K562 (cell line): ENCODE measurements at regions not wholly inside any gene's neighbourhood (a gene's known extent, or its start where the extent isn't known, plus 50 kb on each side); places are given as distances from the start of the nearest gene placed in this dataset.

Experiments
- ATAC-seq: fragments of 200-7000 bp; cut with Tn5 transposase; 3 replicates; pipeline ENCODE4 v1.9.1; 2020; ENCODE audit warnings: moderate library complexity
- BruUV-seq: library from RNA; stranded (reverse); fragments of 400-500 nt; replicated peaks from 2 replicates; lab custom pipeline; 2021; lab: Mats Ljungman, UMichigan
- CTCF ChIA-PET: fragments of 300-600 bp; formaldehyde crosslinking; extraction: SDS; loops from one replicate; lab custom pipeline; 2021; ENCODE audit warnings: low intra/inter-chr PET ratio; lab: Yijun Ruan, JAX
- POLR2A ChIA-PET: fragments of 300-600, 350-650 bp; sonication (Branson Sonifier 250); formaldehyde crosslinking; extraction: SDS; loops from one replicate; lab custom pipeline; 2021; ENCODE audit warnings: antibody characterized with exemption, inconsistent platforms; lab: Yijun Ruan, JAX
- DNase-seq, 4 experiments: peaks; one replicate each; pipeline versions ENCODE4 v3.0.0 to v3.0.0-alpha.2; 2011 to 2018; ENCODE audit warnings: low spot score in 3 of 4, mixed read lengths in 3 of 4; ENCODE audit errors: extremely low read depth in 1 of 4
- FAIRE-seq: peaks from 2 replicates; lab custom pipeline; 2011; peaks lifted over from hg19 to GRCh38; lab: Jason Lieb, UNC
- H2AFZ ChIP-seq: 2 replicates; pipeline ENCODE4 v1.6.0; 2011; ENCODE audit warnings: low read depth, low read length, control low read depth, inconsistent platforms
- H3K27ac ChIP-seq: fragments of 200-600 bp; 3 replicates; pipeline ENCODE4 v1.8.0; 2011; ENCODE audit warnings: low read depth, mild to moderate bottlenecking, control low read depth, inconsistent platforms, low read length, moderate library complexity, mixed read lengths; ENCODE audit errors: extremely low read depth
- H3K27me3 ChIP-seq, 2 experiments: fragments of 300-600 bp in 1 of 2; 2 replicates in 1 of 2; 3 replicates in 1 of 2; pipeline versions ENCODE4 v1.6.0 to v1.8.0; 2011; ENCODE audit warnings: inconsistent platforms in 2 of 2, low read length in 2 of 2, mild to moderate bottlenecking in 1 of 2, mixed read lengths in 1 of 2, moderate library complexity in 1 of 2; ENCODE audit not compliant: control insufficient read depth in 2 of 2, insufficient read depth in 2 of 2
- H3K36me3 ChIP-seq: fragments of 300-600 bp; 3 replicates; pipeline ENCODE4 v1.8.0; 2011; ENCODE audit warnings: mild to moderate bottlenecking, low read length, inconsistent platforms; ENCODE audit not compliant: control insufficient read depth, insufficient read depth
- H3K4me1 ChIP-seq, 2 experiments: fragments of 200-600 bp in 1 of 2; replicated peaks in 1 of 2; 2 replicates in 1 of 2; 3 replicates in 1 of 2; pipeline versions ENCODE4 v1.5.1 to v1.8.0; 2011; ENCODE audit warnings: inconsistent platforms in 2 of 2, low read length in 2 of 2, mild to moderate bottlenecking in 1 of 2, mixed read lengths in 1 of 2, moderate library complexity in 1 of 2; ENCODE audit not compliant: control insufficient read depth in 2 of 2, insufficient read depth in 2 of 2
- H3K4me2 ChIP-seq: 2 replicates; pipeline ENCODE4 v1.6.1; 2011; ENCODE audit warnings: low read length, control low read depth, inconsistent platforms, mixed read lengths; ENCODE audit not compliant: insufficient read depth
- H3K4me3 ChIP-seq: fragments of 200-600 bp; sonication (generic), shearing (Covaris generic); 2 replicates; pipeline ENCODE4 v1.5.1; 2016; ENCODE audit warnings: control low read depth, inconsistent platforms
- H3K79me2 ChIP-seq: fragments of 200-600 bp; 3 replicates; pipeline ENCODE4 v1.8.0; 2011; ENCODE audit warnings: low read length, inconsistent platforms; ENCODE audit not compliant: control insufficient read depth, insufficient read depth
- H3K9ac ChIP-seq, 2 experiments: 2 replicates each; pipeline versions ENCODE4 v1.6.0 to v1.6.1; 2011; ENCODE audit warnings: low read depth in 2 of 2, low read length in 2 of 2, control low read depth in 1 of 2, inconsistent platforms in 1 of 2, mild to moderate bottlenecking in 1 of 2, mixed read lengths in 1 of 2; ENCODE audit not compliant: insufficient read depth in 1 of 2
- H3K9me1 ChIP-seq: one replicate; pipeline ENCODE4 v1.6.0; 2011; ENCODE audit warnings: inconsistent platforms, mild to moderate bottlenecking, low read length, moderate library complexity; ENCODE audit not compliant: control insufficient read depth, insufficient read depth
- H3K9me3 ChIP-seq: replicated peaks from 2 replicates; pipeline ENCODE4 v1.5.1; 2011; ENCODE audit warnings: low read depth, low read length, inconsistent platforms; ENCODE audit not compliant: control insufficient read depth, insufficient read depth
- H4K20me1 ChIP-seq: replicated peaks from 2 replicates; pipeline ENCODE4 v1.6.1; 2011; ENCODE audit warnings: low read length, inconsistent platforms, mixed read lengths; ENCODE audit not compliant: control insufficient read depth, insufficient read depth
- ARID2 ChIP-seq: fragments of 450-650 bp; IDR thresholded peaks from 2 replicates; pipeline ENCODE4 v1.6.1; 2017; ENCODE audit warnings: antibody characterized with exemption, mild to moderate bottlenecking
- BACH1 ChIP-seq: fragments of 200-800 bp; sonication (Bioruptor generic); IDR thresholded peaks from 2 replicates; pipeline ENCODE4 v1.6.1; 2016; ENCODE audit warnings: missing genetic modification characterization, missing compliant biosample characterization
- CBFA2T3 ChIP-seq: fragments of 450-650 bp; IDR thresholded peaks from 2 replicates; pipeline ENCODE4 v1.6.1; 2017
- CREB1 ChIP-seq, 2 experiments: sonication (generic) in 1 of 2; formaldehyde crosslinking in 1 of 2; IDR thresholded peaks; 2 replicates each; pipeline versions ENCODE4 v1.6.1 to v1.8.0; 2012 to 2022; ENCODE audit warnings: inconsistent platforms in 1 of 2, mild to moderate bottlenecking in 1 of 2, missing genetic modification reagents in 1 of 2, moderate library complexity in 1 of 2
- FOXP4 ChIP-seq: sonication (generic); formaldehyde crosslinking; IDR thresholded peaks from 2 replicates; pipeline ENCODE4 v1.8.0; 2022; ENCODE audit warnings: mild to moderate bottlenecking, missing genetic modification reagents, borderline replicate concordance
- MTA2 ChIP-seq: fragments of 450-650 bp; IDR thresholded peaks from 2 replicates; pipeline ENCODE4 v1.6.1; 2016; ENCODE audit warnings: low read depth
- NCOA2 ChIP-seq, 2 experiments: fragments of 450-650 bp; IDR thresholded peaks; 2 replicates each; pipeline ENCODE4 v1.6.1; 2018; ENCODE audit warnings: mild to moderate bottlenecking in 2 of 2, moderate library complexity in 1 of 2; ENCODE audit not compliant: partially characterized antibody in 2 of 2
- NFE2 ChIP-seq: IDR thresholded peaks from 2 replicates; pipeline ENCODE4 v1.6.1; 2014; ENCODE audit warnings: antibody characterized with exemption, low read depth
- NR2F6 ChIP-seq: fragments of 450-650 bp; formaldehyde crosslinking; IDR thresholded peaks from 2 replicates; pipeline ENCODE4 v1.4.0; 2020; ENCODE audit warnings: mild to moderate bottlenecking
- RBM25 ChIP-seq: fragments of 200-400 bp; formaldehyde crosslinking; IDR thresholded peaks from 2 replicates; pipeline ENCODE4 v1.6.1; 2018; ENCODE audit warnings: low read length, low read depth, moderate library complexity; ENCODE audit not compliant: severe bottlenecking
- TSC22D4 ChIP-seq: fragments of 450-650 bp; IDR thresholded peaks from 2 replicates; pipeline ENCODE4 v1.6.1; 2016; ENCODE audit warnings: missing genetic modification characterization, missing biosample characterization, control low read depth
- YBX1 ChIP-seq: fragments of 450-650 bp; IDR thresholded peaks from 2 replicates; pipeline ENCODE4 v1.7.1; 2016; ENCODE audit warnings: mild to moderate bottlenecking
- ZMIZ1 ChIP-seq, 2 experiments: fragments of 150-350 bp in 1 of 2; IDR thresholded peaks; 2 replicates each; pipeline ENCODE4 v1.6.1; 2012 to 2016; ENCODE audit warnings: low read depth in 2 of 2, low read length in 2 of 2, mild to moderate bottlenecking in 1 of 2, moderate library complexity in 1 of 2
- ZNF140 ChIP-seq: fragments of 250-450 bp; sonication (Bioruptor Pico); IDR thresholded peaks from 2 replicates; pipeline ENCODE4 v1.8.0; 2021; ENCODE audit warnings: moderate library complexity, mild to moderate bottlenecking, inconsistent platforms
- ZNF511 ChIP-seq: sonication (generic); formaldehyde crosslinking; IDR thresholded peaks from 2 replicates; pipeline ENCODE4 v1.8.0; 2022; ENCODE audit warnings: mild to moderate bottlenecking, missing genetic modification reagents
- ZNF583 ChIP-seq: fragments of 250-450 bp; sonication (Bioruptor Pico); IDR thresholded peaks from 2 replicates; pipeline ENCODE4 v1.4.0; 2020
- ZNF780A ChIP-seq: fragments of 250-450 bp; sonication (Bioruptor Pico); IDR thresholded peaks from 2 replicates; pipeline ENCODE4 v1.5.0; 2021; ENCODE audit warnings: mild to moderate bottlenecking
- WGBS: fragments of 100-300 bp; shearing (Covaris generic); methylation state at CpG from one replicate; pipeline ENCODE4 v1.1.6; 2016; ENCODE audit warnings: low coverage, mixed read lengths; ENCODE audit not compliant: insufficient coverage; ENCODE audit errors: missing lambda C conversion rate; 5-methylcytosine and 5-hydroxymethylcytosine counted together
- in situ Hi-C: fragments of 300-500 bp; cut with MboI; formaldehyde crosslinking; loops from 4 replicates; pipeline ENCODE4 v1.15.0; 2018; ENCODE audit warnings: inconsistent platforms, mixed read lengths
- intact Hi-C: fragments of 100-400 bp; cut with micrococcal nuclease; formaldehyde crosslinking; loops from 2 replicates; pipeline ENCODE4 v1.14.2; 2022

- FAIRE-seq = no peak
- POLR2A ChIA-PET = interaction anchor here (0.6 kb wide), 1 partner anchor 12 kb away, joined by 3 read pairs; no protein-coding TSS in a partner anchor
- no peak for ATAC-seq
- TF ChIP-seq ZNF583 (CRISPR knock-in tag) (no peak), ZNF140 (CRISPR knock-in tag) (no peak), TSC22D4 (tag) (no peak), YBX1 (no peak), RBM25 (no peak), NCOA2 (IDR thresholded peaks at IDR 0.05; ENCODE audit: partially characterized antibody in 2 of 2) (no peak), NR2F6 (CRISPR knock-in tag) (no peak), NFE2 (no peak), CREB1 (IDR thresholded peaks at IDR 0.05) (no peak), CREB1 (CRISPR knock-in tag; IDR thresholded peaks at IDR 0.05) (no peak), MTA2 (no peak), CBFA2T3 (no peak), ZMIZ1 (IDR thresholded peaks at IDR 0.05; ENCODE audit: low read depth in 2 of 2, low read length in 2 of 2) (no peak), ZNF511 (CRISPR knock-in tag) (no peak), ZNF780A (CRISPR knock-in tag) (no peak), FOXP4 (no peak), ARID2 (no peak), BACH1 (tag) (no peak)
Measured at GRCh38 chr2:67612576-67613042, 215.5 kb downstream of the ETAA1 start.

More at GRCh38 chr2:67612576-67613042, 215.5 kb downstream of the ETAA1 start:
- Histone ChIP-seq H3K27me3 (no peaks in the 10 kb centered on the region), H4K20me1 (no peaks in the 10 kb centered on the region), H3K4me1 (no peaks in the 10 kb centered on the region), H3K36me3 (no peaks in the 10 kb centered on the region), H3K27ac (no peak overlapping the region), H3K4me3 (no peak overlapping the region), H3K9ac (no peak overlapping the region), H2AFZ (no peak overlapping the region), H3K4me2 (no peak overlapping the region), H3K9me1 (no peaks in the 10 kb centered on the region), H3K79me2 (no peaks in the 10 kb centered on the region), H3K9me3 (no peaks in the 10 kb centered on the region)
- WGBS = 0% methylated on average over 4 of the region's 4 CpGs
- BruUV-seq = no TSS peak
- intact Hi-C loops = no loop called here
- CTCF ChIA-PET = no interaction called here
- DNase-seq = no peak
- in situ Hi-C loops = no loop called here
